Peyer's patch (tissue), 4 donors: ENCODE measurements at regions not wholly inside any gene's neighbourhood (a gene's known extent, or its start where the extent isn't known, plus 50 kb on each side); places are given as distances from the start of the nearest gene placed in this dataset.

Experiments
- POLR2A ChIP-seq, 2 donors: fragments of 450-650 bp; IDR thresholded peaks; one replicate each; pipeline ENCODE4 v1.5.1; 2017; ENCODE audit warnings: antibody characterized with exemption in 2 of 2, mild to moderate bottlenecking in 2 of 2, moderate library complexity in 2 of 2
- TF ChIP-seq, protein P1 (sequence below), 6 experiments: fragments of 450-650 bp in 4 of 6; fragments of 200-600 bp in 2 of 6; sonication (generic) in 1 of 6; IDR thresholded peaks; one replicate each; pipeline ENCODE4 v1.5.1; 2017 to 2019; ENCODE audit warnings: antibody characterized with exemption in 6 of 6, mild to moderate bottlenecking in 3 of 6, moderate library complexity in 1 of 6

DNA sequence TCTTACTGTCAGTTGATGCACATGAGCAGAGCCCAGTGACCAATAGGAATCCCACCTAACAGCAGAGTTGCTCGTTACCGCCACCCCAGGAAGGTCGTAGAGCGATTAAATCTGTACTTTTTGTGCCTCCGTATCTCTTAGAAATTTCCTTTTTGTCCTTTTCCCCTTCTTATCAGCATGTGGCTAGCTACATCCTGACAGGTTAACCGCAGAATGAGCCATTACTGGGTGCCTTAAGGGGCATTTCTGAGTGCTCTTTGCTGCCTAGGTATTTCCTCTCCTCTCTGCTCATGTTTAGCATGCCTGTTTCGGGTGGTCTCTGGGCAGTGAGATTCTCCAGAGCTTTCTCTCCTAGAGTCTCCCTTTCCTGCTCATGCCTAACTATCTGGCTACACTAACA is 530.5 kb downstream of the FAM133A start:
- TF ChIP-seq, protein P1, sequence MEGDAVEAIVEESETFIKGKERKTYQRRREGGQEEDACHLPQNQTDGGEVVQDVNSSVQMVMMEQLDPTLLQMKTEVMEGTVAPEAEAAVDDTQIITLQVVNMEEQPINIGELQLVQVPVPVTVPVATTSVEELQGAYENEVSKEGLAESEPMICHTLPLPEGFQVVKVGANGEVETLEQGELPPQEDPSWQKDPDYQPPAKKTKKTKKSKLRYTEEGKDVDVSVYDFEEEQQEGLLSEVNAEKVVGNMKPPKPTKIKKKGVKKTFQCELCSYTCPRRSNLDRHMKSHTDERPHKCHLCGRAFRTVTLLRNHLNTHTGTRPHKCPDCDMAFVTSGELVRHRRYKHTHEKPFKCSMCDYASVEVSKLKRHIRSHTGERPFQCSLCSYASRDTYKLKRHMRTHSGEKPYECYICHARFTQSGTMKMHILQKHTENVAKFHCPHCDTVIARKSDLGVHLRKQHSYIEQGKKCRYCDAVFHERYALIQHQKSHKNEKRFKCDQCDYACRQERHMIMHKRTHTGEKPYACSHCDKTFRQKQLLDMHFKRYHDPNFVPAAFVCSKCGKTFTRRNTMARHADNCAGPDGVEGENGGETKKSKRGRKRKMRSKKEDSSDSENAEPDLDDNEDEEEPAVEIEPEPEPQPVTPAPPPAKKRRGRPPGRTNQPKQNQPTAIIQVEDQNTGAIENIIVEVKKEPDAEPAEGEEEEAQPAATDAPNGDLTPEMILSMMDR (IDR thresholded peaks at IDR 0.05): no peak
- no peak for TF ChIP-seq POLR2A (IDR thresholded peaks at IDR 0.05)
